Stimulated activated CD8-positive, alpha-beta memory T cell treated with anti-CD3 and anti-CD28 coated beads, Interleukin-15, amount 100 ng/mL, for 48 hours (primary cell): ENCODE measurements at regions not wholly inside any gene's neighbourhood (a gene's known extent, or its start where the extent isn't known, plus 50 kb on each side); places are given as distances from the start of the nearest gene placed in this dataset.

ENCODE experiments used
- DNase-seq, 2 donors: peaks; one replicate each; pipeline ENCODE4 v3.0.0-alpha.2; 2020; ENCODE audit warnings: low read depth in 2 of 2

DNA sequence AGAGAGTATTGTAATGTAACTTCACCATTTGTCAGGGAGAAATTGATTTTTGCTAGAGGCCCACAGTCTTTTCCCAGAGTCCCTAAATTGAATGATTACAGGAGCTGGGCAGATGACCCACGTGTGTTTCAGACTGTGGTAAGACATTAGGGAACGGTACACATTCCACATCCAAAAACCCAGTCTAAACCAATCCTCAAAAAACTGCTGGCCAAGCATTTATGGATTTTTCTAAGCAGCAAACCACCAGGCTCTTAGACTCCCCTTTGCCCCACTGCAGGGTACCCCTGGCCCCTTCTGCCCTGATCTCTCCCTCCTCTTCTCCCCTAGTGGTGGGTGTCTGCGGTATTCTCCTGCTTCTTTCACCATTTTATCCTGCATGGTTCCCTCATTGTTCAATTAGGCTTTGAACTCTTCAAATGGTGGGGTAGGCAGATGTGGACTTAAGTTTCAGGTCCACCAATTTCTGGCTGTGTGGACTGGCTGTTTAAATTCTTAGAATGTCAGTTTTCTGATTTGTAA lies 135.5 kb upstream of the SORCS3 start:
- DNase-seq = no peak

DNA sequence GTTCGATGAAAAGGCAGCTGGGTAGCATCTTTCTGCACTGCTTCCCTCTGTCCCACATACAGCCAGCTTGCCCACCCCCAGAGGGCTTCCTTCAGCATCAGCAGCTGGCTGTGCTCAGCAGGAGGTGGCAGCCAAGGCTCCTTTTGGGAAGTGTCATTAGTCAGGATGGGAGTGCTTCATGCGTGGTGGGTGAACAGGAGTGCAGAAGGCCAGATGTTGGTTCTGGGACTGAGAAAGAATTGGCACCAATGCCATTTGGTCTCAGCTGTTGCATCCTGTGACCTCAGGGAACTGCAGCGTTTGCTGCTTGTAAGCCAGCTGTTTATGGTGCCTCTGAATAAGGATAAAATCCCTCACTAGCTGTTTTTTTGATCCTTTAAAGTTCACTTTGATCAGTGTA lies 131.1 kb upstream of the SORCS3 start:
- no peak for DNase-seq

DNA sequence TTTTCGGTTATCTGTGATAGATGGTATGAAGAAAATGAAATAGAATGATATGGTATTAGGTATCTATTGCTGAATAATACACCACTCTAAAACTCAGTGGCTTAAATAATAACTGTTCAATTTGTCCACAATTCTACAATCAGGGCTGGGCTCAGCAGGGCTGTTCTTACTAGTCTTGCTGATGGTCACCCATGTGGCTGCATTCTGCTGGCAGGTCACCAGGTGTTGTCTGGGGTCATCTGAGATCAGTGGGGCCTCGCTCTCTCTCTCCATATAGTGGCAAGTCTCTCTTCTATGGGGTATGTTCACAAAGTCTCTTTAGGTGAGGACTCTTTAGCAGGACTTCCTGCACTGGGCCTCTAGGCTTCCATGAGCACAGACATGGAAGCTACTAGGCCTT lies 130.4 kb upstream of the SORCS3 start:
- DNase-seq = no peak

DNA sequence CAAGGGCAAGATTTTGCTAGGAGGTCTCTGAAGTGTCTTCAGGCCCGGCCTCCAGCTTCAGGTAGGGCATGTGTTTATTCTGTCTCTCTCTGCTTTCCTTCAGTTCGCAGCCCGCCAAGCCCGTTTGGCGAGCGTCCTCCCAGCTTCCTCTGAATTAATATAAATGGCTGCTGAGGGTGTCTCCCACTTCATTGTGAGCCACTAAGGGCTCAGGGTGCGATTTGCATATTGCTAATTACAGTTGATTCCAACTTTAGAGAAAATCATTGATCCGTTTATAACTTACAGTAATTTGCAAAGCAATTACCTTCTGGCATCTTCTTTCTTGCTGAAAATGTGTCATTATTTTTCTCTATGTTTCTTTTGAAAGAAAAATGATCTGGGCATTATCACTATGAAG lies 128.3 kb upstream of the SORCS3 start:
- DNase-seq = no peak

DNA sequence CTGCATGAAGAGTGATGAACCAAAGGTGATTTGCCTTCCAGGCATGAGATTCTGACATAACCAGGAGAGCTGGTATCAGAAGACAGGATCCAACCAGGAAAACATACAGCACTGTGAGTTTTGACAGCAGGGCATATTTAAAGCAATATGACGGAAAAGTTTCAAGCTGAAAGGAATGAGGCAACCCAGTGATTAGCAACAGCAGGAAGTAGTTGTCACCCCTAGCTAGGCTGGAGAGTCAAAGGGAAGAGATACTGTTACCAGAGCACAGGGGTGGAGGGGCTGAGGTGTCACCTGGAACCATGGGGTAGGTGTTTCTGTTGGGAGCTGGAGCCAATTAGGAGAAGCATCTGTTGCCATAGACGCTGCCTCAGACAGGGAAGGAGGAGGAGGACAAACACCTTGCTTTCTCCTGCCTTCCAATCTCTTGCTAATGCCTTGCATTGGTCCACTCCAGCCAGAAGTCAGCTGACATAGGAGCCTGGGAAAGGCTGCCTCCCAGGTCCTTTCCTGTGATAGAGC lies 125.4 kb upstream of the SORCS3 start:
- DNase-seq = no peak

DNA sequence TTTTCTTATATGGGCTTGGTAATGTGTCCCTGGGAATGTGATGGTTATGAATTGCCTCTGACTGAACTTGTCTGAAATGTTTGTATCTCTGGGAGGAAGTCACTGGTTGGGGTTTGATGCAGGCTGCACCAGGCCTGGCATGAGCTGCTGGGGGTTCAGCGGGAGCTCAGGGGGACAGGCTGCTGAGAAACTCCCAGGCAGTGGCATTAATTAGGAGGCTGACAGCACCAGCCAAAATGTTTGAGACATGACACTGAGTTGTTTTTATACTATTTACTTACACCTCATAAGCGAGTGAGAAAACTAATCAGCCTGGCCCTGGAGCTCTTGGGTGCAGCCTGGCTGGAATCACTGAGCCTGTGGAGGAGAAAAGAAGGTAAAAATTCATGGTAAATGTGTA lies 124.1 kb upstream of the SORCS3 start:
- DNase-seq = no peak

DNA sequence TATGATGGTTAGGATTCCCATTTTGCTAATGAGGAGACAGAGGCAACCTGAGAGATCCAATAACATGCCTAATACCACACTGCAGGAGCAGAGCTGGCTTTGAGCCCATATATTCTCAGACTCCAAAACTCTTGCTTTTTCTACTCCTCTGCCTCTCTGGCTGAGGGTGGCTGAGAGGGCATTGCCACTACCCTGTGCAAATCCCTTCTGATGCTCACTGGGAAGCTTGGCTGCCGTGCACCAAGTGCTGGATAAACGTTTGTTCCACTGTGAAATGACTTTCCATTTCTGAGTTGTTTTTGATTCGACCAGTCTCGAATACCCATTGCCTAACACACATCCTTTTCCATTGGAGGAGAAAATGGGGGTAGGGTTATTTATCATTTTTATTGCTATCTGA lies 123.1 kb upstream of the SORCS3 start:
- DNase-seq = no peak

DNA sequence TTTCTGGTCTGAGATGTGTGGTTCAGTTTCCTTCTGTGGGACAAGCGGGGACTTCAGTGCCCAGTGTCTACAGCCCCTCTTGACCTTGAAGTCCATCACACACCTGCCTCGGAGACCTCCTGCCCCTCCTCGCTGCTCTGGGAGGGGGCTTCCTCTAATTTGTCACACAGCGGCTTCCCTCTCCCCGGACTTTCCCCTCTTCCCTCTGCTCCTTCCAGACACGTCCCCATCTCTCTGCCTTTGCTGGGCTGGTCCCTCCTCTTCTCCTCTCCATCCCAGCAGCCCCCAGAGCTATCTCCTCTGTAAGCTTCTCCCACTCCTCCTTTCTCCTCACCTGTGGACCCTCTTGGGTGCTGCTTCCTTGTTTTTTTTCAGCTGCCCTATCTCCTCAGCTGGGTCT lies 122.2 kb upstream of the SORCS3 start:
- DNase-seq = no peak

DNA sequence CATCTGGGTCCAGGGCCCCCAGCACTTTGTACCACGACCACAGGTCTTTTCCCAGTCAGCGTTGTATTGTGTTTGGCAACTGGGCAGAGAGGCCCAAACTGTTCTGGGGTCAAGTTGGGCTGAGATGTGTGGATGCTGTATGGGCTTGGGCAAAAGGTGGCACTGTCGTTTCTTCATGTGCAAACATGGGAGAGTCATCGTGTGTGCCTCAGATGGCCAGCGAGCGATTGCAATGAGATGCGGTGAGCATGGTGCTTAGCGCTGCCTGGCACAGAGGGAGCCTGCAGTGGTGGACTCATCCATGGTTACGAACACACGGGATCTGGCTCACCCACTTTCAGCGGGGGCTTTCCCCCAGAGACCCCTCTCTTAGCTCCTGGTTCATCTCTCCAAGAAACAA lies 120.4 kb upstream of the SORCS3 start:
- no peak for DNase-seq

DNA sequence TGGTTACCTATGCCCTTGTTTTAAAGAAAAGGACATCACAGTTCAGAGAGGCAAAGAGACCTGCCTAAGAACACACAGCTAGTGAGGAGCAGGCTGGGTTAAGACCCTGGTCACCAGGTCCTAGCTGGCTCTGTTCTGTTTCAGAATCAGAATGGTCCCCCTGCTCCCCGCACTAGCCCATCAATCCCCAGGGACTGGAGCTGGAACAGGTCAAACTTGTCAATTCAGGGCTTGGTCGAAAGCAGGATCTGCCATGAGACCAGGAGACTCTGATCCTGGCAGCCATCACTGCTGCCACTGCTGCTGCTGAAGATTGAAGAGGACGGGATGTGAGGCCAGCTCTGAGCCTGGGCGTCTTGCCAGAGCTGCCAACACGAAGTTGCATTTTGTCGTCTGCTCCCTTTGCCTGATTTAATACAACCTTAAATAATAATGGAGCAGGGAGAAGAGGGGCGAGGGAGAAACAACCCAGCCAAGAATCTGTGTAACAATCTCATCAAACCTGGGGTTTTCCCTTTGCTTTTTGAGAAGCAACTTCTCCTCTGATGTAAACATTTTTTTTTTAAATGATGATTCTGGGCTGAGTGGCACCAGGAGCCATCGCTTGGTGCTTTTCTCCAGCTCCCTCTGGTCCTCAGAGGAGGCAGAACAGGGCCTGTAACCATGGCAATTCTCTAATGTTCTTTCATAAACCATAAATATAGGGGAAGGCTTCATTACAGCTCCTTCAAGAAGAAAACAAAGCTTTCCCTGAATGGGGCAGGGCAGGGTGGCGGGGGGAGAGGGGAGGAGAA lies 119.0 kb upstream of the SORCS3 start:
- DNase-seq = no peak

DNA sequence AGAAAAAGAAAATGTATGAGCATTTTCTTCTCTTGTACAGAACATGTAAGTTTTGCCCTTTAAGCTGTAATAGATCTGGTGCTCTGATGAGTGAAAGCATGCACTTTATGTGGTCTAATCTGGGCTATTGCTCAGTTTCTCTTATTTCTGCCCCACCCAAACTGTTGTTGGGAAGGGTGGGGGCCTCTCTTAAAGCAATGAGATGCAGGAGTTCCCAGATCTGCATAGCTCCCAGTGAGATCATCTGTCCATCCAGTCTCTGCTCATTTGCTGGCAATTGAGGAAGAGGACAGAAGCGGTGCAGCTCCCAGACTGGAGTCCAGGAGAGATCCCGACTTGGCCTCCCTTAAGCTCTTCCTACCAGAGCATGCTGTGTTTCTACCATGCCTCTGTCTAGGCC lies 114.9 kb upstream of the SORCS3 start:
- DNase-seq = no peak

DNA sequence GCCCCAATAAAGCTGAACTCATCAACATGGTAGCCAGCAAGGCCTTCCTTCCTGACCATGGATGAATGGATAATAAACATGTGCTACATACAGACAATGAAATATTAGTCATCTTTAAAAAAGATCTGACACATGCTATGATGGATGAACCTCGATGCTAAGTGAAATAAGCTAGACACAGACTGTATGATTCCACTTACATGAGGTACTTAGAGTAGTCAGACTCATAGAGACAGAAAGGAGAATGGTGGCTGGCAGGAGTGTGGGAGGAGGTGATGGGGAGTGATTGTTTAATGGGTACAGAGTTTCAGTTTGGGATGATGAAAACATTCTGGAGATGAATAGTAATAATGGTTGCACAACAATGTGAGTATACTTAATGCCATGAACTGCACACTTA lies 114.1 kb upstream of the SORCS3 start:
- no peak for DNase-seq

DNA sequence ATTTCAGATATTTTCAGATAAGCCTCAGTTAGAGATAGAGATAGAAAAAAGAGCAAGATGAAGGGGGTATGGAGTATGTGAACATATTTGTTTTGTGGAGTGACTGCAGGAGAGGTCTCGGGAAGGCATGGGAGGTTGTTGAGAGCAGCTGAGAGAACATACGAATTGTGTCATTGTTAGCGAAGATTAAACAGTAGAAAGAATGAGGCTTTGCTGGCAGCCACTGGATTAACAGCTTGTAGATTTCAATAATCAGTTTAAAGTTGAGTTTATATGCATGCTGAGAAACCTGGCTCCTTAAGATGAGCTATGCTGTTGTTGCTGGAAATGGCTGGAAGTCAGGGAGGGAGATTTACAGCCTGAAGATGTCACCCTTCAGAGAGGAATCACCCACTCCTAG lies 100.9 kb upstream of the SORCS3 start:
- no peak for DNase-seq

DNA sequence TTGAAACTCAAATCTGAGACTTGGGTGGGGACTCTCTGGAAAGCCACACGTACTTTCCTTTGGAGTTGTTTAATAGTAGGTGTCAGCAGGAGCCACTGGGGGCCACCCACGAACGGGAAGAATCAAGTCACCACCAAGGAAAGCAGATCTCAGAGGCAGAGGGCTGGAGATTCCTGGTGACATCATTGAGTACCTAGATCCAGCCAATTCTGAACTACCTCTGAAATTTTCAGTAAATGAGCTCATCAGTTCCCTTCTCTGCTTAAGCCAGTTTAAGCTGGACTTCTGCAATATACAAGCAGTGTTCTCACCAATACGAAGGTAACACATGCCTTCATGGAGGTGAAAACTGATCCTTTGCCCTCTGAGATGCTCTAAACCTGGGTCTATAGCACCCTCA lies 99.3 kb upstream of the SORCS3 start:
- DNase-seq = no peak

DNA sequence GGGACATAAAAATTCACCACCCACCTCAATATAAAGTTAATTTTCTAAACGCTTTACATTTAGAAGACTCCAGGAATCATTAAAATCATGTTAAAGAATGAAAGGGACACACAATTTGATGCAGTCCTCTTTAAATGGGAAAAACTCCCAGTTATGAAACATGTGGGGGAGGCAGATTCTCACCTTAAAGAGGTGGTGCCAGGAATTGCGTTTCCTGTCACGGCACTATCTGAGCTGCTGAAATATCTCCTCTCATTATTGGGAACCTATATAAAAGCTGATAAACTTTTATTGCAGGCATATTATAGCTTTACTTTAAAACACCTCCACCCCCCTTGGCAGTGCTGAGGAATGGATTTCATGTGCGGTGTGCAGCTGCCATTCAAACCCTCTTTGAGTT lies 94.8 kb upstream of the SORCS3 start:
- no peak for DNase-seq

DNA sequence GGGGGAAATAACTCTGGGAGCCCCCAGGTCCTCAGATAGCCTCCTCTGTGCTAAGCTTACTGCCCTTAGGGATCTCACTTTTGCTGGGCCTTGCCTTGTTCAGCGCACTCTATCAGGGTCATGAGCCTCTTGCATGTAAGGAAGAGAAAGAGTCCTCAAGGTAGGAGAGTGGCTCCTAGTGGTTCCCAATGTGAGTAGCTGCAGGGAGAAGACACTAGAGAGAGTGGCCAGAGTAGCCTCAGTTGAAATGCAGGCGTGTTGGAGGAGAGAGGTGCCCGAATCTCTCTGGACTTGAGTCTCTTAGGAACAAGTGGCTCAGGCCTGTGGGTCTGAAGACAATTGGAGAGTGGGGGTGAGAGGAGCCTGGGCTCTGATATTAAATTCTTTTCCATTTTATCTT lies 94.3 kb upstream of the SORCS3 start:
- no peak for DNase-seq

DNA sequence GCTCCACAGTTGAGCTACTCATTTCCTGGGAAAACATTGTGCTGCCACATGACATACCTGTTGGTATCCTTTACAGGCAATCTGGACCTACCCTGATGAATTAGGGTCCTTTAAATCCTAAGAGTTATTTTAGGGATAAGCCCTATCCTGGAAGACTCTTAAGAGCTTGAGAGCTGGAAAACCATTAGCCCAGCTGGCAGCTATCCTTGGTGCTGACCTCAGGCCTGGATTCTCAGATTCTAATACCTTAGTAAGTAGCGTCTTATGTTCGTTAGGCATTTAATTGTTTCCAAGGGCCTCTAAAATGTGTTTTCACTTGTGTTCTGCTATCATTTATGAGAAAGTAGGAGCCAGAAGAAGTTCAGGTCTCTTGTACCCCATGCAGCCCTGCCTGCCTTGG lies 93.0 kb upstream of the SORCS3 start:
- DNase-seq = no peak

DNA sequence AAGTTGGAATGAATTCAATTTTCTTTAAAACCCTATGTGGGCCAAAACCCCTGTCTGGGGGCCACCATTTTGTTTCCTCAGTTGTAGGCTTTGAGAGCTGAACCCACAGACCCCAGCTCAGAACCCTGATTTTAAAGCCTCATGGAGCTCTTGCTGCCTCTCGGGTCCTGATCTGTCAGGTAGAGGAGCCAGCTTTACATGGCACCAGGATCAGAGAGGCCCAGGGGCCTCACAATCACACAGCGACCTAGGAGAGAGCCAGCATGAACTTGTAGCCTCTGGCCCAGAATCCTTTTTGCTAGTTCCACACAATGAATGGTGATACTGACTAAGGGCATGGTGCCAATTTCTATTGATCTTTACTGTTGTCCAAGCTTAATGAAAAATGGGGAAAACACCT lies 84.3 kb upstream of the SORCS3 start:
- no peak for DNase-seq

DNA sequence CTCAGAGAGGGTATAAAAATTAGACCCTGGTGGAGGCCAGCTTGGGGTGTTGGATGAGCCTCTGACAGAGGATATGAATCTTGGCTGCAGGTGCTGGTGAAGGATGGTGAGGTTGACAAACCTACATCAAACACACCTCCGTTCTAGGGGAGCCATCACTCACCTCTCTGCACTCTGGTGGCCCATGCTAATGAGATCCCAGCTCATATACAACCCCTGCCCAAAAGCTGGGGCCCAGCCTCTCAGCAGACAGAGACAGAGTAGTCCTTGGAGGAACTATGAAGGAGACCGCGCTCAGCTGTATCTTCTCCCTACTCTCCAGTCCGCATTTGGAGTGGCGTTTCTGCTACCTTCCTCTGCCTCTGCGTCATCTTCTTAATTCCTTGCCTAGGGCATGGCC lies 83.1 kb upstream of the SORCS3 start:
- no peak for DNase-seq

DNA sequence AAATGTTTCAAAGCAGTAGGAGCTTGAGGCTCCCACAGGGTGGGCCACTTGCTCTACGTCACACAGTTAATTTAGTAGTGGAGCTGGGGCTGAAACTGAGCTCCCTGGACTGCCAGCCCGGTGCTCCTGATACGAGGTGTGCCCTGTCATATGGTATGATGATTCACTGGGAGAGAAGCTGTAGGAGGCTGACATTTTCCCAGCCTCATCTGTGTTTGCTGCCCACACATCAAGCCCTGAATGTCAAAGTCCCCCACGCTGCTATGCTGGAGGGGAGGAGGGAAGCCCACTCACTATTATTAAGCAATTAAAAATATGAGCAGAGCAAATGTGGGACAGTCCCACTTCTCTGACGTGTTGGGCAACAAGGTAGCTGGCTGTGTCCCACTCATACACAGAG lies 81.2 kb upstream of the SORCS3 start:
- no peak for DNase-seq

DNA sequence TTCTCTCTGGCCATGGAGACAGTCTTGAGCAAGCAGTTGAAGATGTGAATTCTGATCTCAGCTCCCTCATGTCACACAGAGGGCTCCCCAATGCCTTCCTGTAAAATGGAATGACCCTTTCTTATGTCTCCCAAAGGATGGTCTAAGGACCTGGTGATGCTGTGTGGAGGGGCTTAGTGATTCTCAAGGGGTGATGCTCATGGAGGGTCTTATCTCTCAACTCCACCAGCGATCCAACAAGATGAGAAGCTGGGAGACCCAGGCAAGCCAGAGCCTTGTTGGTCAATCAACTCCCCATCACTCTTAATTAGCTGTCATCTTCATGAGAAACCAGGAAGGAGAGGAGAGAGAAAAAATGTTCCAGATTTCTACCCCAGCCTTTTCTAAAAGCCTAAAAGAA lies 78.0 kb upstream of the SORCS3 start:
- no peak for DNase-seq

DNA sequence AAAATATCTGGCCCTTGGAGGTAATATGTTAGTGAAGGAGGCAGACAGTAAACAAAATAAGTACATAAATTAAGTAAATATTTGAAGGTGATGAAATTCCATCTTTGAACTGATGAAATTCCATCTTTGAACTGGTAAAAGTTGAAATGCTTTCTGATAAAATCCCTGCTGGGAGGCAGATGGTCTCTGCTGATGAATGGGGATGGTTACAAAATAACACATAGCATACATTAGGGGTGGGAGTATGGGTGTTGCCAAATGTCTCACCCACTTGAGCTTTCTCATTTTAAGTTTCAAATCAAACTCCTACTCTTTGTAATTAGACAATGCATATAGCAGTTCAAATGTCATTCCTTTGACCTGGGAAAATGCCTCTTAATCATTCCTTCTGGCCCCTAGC lies 77.5 kb upstream of the SORCS3 start:
- DNase-seq = no peak

DNA sequence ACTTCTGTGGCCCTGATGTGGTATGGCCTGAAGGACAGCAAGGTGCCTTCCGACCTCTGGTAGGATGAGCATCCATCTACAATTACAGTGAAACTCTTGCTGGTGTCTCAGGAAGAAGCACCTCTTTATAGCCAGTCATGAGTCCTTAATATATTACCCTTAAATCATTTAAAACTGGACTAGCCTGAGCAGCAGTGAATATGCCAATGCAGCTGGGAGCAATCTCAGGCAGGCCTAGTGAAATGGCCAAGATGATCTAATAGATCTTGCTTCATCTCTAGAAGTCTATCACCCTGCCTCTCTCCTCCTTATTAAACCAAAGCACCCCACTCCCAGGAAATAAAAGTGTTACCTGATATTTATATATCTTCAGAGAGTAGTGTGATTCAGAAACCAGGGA lies 66.7 kb upstream of the SORCS3 start:
- no peak for DNase-seq

DNA sequence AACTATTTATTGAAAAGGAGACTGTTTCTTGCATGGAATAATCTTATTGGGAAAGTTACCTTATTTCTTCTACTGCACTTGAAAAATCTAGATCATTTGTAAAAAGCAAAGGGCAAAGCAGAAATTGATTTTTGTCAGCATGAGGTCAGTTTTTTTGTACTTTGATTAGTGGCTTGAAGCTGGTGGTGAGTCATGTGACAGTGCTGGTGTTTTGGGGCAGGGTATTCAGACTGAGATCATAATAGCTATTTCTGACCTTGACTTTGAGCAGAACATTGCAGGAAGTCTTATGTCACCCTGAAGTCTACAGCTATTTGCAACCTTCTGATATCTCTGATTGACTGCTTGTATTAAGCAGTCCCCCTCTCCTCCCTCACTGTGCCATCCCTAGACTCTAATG lies 66.3 kb upstream of the SORCS3 start:
- DNase-seq = no peak
